Tibial nerve (tissue), 4 donors: ENCODE measurements at regions not wholly inside any gene's neighbourhood (a gene's known extent, or its start where the extent isn't known, plus 50 kb on each side); places are given as distances from the start of the nearest gene placed in this dataset.

Experiments used
- DNase-seq, 2 donors: peaks; one replicate each; pipeline ENCODE4 v3.0.0-alpha.2; 2019; ENCODE audit warnings: low spot score in 2 of 2
- H3K27ac ChIP-seq, 4 donors: fragments of 200-600 bp; sonication (generic) in 3 of 4; one replicate each; pipeline ENCODE4 v1.5.1; 2017 to 2019; ENCODE audit warnings: mild to moderate bottlenecking in 1 of 4
- H3K27me3 ChIP-seq, 2 donors: fragments of 200-600 bp; sonication (generic) in 1 of 2; one replicate each; pipeline versions ENCODE4 v1.5.1 to v1.6.0; 2017 to 2019
- H3K36me3 ChIP-seq, 3 donors: fragments of 200-600 bp; sonication (generic); one replicate each; pipeline ENCODE4 v1.5.1; 2018 to 2019
- H3K4me1 ChIP-seq, 4 donors: fragments of 200-600 bp; sonication (generic) in 3 of 4; one replicate each; pipeline ENCODE4 v1.5.1; 2017 to 2019
- H3K4me3 ChIP-seq, 4 donors: fragments of 200-600 bp; sonication (generic) in 3 of 4; one replicate each; pipeline ENCODE4 v1.5.1; 2017 to 2019; ENCODE audit warnings: mild to moderate bottlenecking in 1 of 4, moderate library complexity in 1 of 4
- H3K9me3 ChIP-seq, 4 donors: fragments of 200-600 bp; sonication (generic) in 3 of 4; one replicate each; pipeline ENCODE4 v1.5.1; 2017 to 2019
- EP300 ChIP-seq, 2 donors: sonication (generic); formaldehyde crosslinking; IDR thresholded peaks; one replicate each; pipeline ENCODE4 v1.6.1; 2017; ENCODE audit warnings: antibody characterized with exemption in 2 of 2, mild to moderate bottlenecking in 1 of 2
- POLR2A ChIP-seq, 2 donors: fragments of 450-650 bp; IDR thresholded peaks; one replicate each; pipeline ENCODE4 v1.6.1; 2017; ENCODE audit warnings: antibody characterized with exemption in 2 of 2, mild to moderate bottlenecking in 2 of 2, moderate library complexity in 2 of 2
- WGBS, 2 donors: methylation state at CpG; one replicate each; pipeline ENCODE4 v1.1.5; 2018; 5-methylcytosine and 5-hydroxymethylcytosine counted together
- TF ChIP-seq, protein P1 (sequence below), 5 experiments: fragments of 200-600 bp in 3 of 5; fragments of 450-650 bp in 2 of 5; sonication (generic) in 3 of 5; IDR thresholded peaks; one replicate each; pipeline ENCODE4 v1.5.1; 2016 to 2019; ENCODE audit warnings: antibody characterized with exemption in 5 of 5, mild to moderate bottlenecking in 3 of 5, moderate library complexity in 2 of 5

- Histone ChIP-seq H3K27me3 (no peaks in the 10 kb centered on the region), H3K36me3 (no peaks in the 10 kb centered on the region), H3K4me3 (no peak overlapping the region), H3K9me3 (no peaks in the 10 kb centered on the region), H3K4me1 (no peaks in the 10 kb centered on the region), H3K27ac (no peak overlapping the region)
- no peak for DNase-seq
- TF ChIP-seq POLR2A (IDR thresholded peaks at IDR 0.05): no peak
- TF ChIP-seq, protein P1, sequence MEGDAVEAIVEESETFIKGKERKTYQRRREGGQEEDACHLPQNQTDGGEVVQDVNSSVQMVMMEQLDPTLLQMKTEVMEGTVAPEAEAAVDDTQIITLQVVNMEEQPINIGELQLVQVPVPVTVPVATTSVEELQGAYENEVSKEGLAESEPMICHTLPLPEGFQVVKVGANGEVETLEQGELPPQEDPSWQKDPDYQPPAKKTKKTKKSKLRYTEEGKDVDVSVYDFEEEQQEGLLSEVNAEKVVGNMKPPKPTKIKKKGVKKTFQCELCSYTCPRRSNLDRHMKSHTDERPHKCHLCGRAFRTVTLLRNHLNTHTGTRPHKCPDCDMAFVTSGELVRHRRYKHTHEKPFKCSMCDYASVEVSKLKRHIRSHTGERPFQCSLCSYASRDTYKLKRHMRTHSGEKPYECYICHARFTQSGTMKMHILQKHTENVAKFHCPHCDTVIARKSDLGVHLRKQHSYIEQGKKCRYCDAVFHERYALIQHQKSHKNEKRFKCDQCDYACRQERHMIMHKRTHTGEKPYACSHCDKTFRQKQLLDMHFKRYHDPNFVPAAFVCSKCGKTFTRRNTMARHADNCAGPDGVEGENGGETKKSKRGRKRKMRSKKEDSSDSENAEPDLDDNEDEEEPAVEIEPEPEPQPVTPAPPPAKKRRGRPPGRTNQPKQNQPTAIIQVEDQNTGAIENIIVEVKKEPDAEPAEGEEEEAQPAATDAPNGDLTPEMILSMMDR (IDR thresholded peaks at IDR 0.05): no peak
- TF ChIP-seq EP300 (IDR thresholded peaks at IDR 0.05): no peak
These were observed 74.7 kb upstream of the TNPO1 start for GRCh38 chr5:72741805-72742204.

DNA sequence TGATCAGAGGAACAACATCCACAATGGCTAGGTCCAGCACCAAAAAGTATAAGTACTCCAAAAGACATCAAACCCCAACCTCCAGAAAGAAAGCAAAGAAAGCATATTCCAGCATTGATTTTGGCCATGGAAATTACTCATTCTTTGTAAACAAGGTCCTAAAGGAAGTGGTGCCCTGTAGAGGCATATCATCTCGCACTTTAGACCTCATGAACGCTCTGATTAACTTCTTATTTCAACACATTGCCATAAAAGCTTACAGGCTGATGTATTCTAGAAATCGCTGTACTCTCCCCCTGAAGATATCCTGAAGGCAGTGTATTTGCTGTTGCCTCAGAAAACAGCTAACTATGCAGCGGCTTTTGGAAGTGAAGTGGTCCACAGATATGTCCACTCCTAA is 82.7 kb upstream of the TNPO1 start:
- WGBS, 2 donors: 79 to 85% methylated on average over 4 of the region's 4 CpGs
- Histone ChIP-seq H3K36me3 (no peaks in the 10 kb centered on the region), H3K9me3 (peaks cover 0 to 14% (median 0%) of the 10 kb centered on the region in 4 donors), H3K4me3 (no peak overlapping the region), H3K27me3 (no peaks in the 10 kb centered on the region), H3K4me1 (no peaks in the 10 kb centered on the region), H3K27ac (no peak overlapping the region)
- no peak for DNase-seq
- TF ChIP-seq, protein P1 (IDR thresholded peaks at IDR 0.05): no peak

- TF ChIP-seq, protein P1 (IDR thresholded peaks at IDR 0.05): no peak
- TF ChIP-seq EP300 (IDR thresholded peaks at IDR 0.05): no peak
- TF ChIP-seq POLR2A (IDR thresholded peaks at IDR 0.05): no peak
- Histone ChIP-seq H3K4me1 (no peaks in the 10 kb centered on the region), H3K27ac (no peak overlapping the region), H3K9me3 (peaks cover 0 to 12% (median 0%) of the 10 kb centered on the region in 4 donors), H3K36me3 (no peaks in the 10 kb centered on the region), H3K27me3 (no peaks in the 10 kb centered on the region), H3K4me3 (no peak overlapping the region)
- DNase-seq: no peak
These were observed 92.9 kb upstream of the TNPO1 start for GRCh38 chr5:72723581-72723980.

DNA sequence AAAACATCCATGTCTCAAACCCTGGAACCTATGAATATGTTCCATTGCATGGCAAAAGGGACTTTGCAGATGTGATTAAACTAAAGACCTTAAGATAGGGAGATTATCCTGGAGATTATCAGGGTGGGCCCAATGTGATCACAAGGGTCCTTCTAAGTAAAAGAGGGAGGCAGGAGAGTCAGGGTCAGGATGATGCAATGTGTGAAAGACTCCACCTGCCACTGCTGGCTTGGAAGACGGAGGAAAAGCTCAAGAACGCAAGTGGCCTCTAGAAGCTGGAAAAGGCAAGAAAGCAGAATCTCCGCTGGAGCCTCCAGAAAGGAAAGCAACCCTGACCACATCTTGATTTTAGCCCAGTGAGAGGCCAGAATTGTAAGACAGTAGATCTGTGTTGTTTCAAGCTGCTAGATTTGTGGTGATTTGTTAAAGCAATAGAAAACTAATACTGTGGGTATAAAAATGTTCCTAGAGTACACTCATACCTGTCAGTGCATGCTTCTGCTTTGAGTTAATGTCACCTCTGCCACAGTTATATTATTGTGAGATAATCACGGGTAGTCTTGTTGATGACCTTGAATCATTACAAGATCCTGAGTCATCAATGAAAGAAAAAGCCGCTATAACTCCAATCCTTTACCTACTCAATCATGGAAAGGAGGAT is 93.5 kb upstream of the TNPO1 start:
- WGBS, 2 donors: 90 to 93% methylated on average over 5 of the region's 5 CpGs
- DNase-seq: no peak
- no peak for TF ChIP-seq POLR2A (IDR thresholded peaks at IDR 0.05)
- TF ChIP-seq, protein P1 (IDR thresholded peaks at IDR 0.05): no peak
- TF ChIP-seq EP300 (IDR thresholded peaks at IDR 0.05): no peak

GRCh38 chr5:72721844-72722243 is 94.6 kb upstream of the TNPO1 start:
- Histone ChIP-seq H3K27ac (no peak overlapping the region), H3K9me3 (no peaks in the 10 kb centered on the region), H3K27me3 (no peaks in the 10 kb centered on the region), H3K4me1 (no peaks in the 10 kb centered on the region), H3K4me3 (no peak overlapping the region), H3K36me3 (no peaks in the 10 kb centered on the region)
- no peak for DNase-seq
- TF ChIP-seq, protein P1 (IDR thresholded peaks at IDR 0.05): no peak
- TF ChIP-seq POLR2A (IDR thresholded peaks at IDR 0.05) (no peak), EP300 (IDR thresholded peaks at IDR 0.05) (no peak)
- WGBS, 2 donors: 95 to 96% methylated on average over 2 of the region's 2 CpGs

More for the DNA sequence above, 93.5 kb upstream of the TNPO1 start:
- Histone ChIP-seq H3K27ac (no peak overlapping the region), H3K4me3 (no peak overlapping the region), H3K9me3 (peaks cover 0 to 7% (median 0%) of the 10 kb centered on the region in 4 donors), H3K36me3 (no peaks in the 10 kb centered on the region), H3K27me3 (no peaks in the 10 kb centered on the region), H3K4me1 (no peaks in the 10 kb centered on the region)
